HG02588 (cell line): ENCODE measurements at regions not wholly inside any gene's neighbourhood (a gene's known extent, or its start where the extent isn't known, plus 50 kb on each side); places are given as distances from the start of the nearest gene placed in this dataset.

ENCODE experiments used
- ATAC-seq: cut with Tn5 transposase; IDR thresholded peaks from one replicate; pipeline ENCODE4 v1.9.1; 2021; ENCODE audit warnings: mild to moderate bottlenecking, moderate library complexity; ENCODE audit not compliant: unreplicated experiment

DNA sequence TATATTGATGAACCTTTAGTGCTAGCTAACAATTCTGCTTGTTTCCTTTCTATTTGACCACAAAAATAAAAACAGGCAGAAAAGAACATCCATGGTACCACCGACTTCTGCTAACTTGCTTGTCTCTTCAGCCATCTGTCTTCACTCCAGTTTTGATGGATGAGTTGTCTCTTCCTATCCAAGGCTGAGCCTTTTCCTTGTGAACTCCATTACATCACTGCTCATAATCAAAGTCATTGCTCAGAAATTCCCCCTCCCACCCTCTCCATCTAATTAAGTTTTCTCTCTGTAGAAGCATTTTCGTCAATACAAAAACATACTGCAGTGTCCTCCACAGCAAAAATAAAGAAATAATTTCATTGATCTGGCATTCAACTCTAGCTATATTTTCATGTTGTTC is 184.4 kb downstream of the SPCS3 start:
- no peak for ATAC-seq

DNA sequence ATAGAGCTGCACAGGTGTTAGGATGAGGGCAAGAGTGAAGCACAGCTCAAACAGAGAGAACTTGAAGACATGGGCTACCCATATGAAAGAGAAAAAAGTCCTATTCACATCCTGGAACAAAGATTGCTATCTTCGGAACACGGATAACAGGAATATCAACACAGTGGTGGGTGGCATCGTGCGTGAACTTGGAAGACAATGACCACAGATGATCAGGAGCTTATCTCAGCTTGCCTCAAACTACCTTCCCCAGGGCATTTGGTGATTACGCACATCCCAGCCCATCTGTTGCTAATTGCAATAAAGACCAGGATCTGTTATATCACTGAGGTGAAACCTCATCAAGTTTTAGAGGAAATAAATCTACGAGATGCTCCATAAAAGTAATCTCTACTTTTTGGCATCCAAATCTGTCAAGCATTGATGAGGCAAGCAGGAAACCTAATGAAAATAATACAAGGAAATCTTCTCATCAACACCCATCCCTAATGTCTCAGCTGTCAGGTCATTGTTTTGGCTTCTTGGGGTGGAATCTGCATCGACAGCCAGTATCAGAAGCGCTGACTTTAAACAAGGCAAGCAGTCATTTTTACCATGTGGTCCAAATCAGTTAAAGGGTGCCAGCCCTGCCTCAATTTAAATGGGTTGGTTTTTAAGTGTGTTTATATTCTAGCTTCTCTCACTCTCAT is 188.2 kb downstream of the SPCS3 start:
- ATAC-seq = no peak

DNA sequence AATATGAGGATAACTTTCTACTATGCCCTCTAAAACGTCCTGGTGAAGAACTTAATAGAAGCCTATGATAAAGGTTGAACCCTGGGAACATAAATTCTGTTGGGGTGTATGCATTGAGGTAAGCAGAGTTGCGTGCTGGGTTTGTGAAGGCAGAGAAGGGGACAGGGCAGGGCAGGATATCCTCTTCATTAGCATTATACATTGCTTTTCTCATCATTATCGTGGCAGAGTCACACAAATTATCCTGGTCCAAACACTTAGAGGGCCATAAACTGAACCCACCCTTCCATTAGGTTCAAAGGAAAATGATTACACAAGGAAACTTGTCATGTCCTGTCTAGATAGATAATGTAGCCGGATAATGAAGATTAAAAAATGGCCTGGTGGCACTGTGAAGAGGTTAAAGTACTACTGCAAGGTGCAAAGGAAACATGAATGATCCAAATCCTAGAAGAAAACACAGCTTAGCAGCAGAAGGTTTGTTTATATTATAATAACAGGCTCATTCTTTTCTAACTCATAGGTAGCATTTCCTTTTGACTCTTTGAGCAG is 189.1 kb downstream of the SPCS3 start:
- ATAC-seq = no peak

DNA sequence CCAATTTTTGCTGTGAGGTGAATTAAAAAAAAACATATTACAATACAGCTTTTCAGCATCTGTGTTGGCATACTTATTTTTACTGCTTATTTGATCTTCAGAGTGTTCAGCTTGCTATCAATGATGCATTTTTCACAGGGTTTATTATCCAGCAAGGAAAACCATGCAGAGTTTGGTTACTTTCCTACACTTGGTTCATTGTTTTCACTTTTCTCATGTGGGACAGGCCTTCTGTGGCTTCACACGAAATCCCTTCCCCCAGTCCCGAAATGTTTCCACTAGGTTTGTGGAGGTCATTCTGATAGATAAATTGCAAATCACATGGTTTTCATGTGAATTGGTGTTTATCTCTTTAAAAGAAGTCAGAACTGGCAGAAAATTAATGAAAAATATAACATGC is 205.8 kb downstream of the SPCS3 start:
- no peak for ATAC-seq

DNA sequence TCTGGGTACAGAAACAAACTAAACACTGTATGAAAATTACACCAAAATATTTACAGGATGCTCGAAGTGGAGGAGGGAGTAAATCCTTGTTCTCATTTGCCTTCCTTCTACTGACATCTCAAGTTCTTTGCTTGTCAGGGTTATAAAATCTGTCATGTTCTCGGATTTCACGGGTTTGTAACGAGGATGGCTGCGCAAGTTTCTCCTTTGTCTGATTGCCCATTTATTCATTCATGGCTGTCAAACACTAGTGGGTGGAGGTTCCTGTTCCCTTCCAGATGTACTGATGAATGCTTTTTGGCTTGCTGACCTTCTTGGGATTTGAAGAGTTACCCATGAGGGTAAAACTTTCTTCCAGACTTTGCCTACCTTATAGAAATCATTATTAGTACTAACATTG is 206.9 kb downstream of the SPCS3 start:
- no peak for ATAC-seq

DNA sequence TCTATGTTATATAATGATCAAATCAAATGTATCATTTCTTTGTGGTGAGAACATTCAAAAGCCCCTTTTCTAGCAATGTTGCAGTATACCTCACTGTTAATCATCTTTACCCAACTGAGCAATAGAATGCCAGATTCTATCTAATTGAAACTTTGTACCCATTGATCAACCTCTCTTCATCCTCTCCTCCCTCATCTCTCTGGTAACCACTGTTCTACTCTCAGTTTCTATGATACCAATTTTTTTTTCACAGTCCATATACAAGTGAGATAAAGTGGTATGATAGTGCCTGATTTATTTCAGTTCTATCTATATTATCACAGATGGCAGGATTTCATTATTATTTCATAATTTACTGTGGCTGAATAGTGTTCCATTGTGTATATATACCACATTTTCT is 209.8 kb downstream of the SPCS3 start:
- ATAC-seq = no peak

DNA sequence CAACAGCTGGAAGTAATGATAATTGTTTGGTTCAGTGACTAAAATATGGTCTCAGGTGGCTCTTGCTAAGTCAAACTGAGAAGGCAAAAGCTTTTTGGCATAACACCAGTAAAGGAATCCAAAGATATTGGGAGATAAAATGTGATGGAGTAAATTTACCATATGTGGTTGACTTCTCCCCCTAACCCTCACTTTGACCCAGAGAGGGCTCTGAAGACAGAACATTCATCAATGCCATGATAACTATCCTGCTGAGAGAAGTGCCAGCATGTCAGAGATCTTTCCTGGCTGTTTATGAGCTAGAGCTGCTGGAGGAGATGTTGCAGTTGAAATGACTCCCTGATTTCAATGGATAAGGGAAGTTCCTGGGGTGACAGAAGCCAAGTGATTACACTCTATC is 213.4 kb downstream of the SPCS3 start:
- no peak for ATAC-seq

DNA sequence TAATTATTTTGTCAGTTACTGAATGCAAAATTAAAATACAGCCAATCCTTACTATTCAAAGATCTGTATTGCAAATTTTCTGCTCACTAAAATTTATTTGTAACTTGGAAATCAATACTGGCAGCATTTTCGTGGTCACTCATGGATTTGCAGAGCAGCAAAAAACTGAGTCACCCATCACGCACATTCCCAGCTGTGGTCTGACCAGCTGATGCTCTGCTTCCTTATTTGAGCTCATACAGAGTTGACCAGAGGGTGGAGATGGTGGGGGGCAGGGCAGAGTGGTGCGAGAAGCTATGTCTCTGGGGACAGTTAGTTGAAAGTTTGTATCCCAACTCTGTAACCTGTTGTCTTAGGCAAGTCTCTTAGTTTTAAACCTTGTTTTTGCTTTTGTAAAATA is 214.8 kb downstream of the SPCS3 start:
- no peak for ATAC-seq

DNA sequence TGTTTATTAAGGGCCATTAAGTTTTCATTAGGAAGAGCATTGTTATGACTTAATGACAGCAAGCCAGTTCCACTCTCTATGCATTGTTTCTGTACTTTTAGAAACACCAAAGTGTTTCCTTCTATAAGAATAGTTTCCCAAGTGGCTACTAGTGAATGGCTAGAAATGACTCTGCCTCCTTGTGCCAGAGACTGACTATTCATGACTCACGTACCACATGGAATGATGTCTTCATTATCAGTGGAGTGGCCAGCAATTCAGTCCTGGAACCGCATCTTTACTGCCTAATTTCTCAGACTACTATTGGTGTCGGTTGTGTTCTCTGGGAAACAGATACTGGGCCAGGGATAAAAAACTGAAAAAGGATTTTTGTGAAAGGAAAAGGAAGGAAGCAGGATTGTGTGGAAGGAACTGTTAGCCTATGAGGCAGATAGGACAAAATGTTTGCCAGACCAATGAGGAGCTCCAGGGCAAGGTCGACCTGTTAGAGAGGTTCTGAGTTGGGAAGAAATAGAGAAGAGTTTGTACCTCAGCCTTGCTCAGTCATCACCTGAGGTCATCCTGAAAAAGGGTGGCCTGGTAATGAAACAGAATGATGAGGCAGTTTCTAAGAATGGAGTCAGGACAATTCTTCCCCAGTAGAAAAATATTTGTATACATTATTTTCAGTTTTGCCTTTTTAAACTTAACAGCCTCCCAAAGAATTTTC is 218.6 kb downstream of the SPCS3 start:
- ATAC-seq = no peak

DNA sequence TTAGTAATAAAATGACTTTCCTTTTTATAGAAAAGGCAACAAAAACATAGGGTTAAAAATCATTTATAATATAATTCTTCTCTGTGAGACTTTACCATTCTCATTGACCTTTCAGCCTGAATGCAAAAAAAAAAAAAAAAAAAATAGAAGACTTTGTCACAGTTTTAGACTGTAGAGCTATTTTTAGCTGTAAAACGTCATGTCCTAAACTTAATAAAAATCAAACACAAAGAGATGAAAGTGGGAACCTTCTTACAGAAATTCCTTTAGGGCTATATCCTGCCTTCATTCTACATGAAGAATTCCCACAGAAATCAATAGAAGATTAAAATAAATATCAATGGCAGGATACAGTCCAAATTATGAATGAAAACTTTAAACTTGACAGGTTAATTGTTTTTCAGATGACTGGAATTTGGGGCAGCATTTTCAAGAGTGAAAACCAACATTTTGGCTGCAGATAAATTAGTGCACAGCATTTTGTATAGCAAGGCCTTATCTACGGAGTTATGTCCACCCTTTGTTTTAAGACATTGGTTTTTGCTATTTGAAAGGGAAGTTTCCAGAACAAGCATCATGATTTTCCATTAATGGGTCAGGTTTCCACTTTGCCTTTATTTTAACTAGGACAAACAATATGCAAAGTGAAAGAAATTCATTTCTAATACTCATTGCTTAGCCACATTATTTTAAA is 219.5 kb downstream of the SPCS3 start:
- no peak for ATAC-seq

DNA sequence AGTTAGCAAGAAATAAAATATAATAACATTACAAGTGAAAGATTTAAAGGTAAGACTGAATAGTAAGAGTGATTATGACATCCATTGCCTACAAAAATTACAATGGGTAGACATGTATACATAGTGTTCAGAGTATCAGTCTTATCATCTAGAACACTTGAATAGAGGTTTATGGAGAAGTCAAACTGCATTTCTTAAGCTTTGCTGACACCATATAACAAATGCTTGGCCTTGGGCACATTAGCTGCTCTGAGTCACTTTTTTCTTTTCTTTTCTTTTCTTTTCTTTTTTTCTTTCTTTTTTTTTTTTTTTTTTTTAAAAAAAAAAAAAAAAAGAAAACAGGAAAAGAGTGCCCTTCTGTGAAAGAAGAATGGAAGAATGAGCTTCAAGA is 220.0 kb downstream of the SPCS3 start:
- no peak for ATAC-seq

DNA sequence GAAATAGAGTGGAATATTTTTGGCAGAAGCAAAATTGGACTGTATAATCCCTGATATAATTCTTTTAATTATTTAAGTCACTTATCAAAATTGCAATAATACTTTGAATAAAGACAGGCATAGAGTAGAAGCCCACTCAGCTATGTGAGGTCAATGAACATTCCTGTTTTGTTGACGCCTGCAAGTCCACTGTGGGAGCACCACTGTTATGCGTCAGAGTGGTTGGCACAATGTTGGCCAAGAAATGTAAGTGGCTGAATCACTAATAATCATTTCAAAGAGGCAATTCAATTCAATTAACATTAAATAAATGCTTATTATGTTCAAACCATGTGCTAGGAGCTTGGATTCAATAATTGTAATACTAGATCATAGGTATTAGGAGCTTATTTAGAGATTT is 221.0 kb downstream of the SPCS3 start:
- ATAC-seq = no peak

DNA sequence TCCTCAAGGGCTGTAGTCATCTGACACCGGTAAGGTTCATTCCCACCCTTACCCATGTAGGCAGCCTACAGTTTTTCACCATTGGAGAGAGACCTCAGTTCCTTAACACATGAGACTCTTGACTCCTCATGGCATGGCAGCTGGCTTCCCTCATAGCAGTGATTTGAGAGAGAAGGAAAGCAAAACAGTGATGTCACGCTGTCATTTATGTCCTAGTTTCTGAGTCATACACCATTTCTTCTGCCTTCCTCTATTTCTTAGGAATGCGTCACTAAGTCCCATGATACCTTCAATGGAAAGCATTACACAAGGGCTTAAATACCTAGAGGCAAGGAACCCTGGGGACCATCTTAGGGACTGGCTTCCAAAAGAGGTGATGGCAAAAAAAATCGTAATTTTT is 226.1 kb downstream of the SPCS3 start:
- no peak for ATAC-seq

DNA sequence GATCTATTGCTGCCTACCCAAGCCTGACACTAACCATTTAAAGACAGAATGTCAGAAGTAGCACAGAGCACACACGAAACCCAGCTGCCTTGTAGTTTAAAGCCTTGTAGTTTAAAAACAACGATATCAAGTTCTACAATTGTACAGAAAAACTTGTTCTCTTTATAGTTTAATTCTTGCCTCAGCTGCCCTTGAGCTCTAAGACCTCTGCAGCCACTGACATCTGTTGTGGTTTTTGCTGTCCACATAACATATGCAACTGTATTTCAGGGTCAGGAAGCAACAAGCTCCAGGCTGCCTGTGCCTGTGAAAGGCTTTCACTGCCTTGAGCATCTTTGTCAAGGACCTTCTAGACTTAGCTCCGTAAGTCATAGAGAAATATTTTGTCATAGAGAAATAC is 227.2 kb downstream of the SPCS3 start:
- no peak for ATAC-seq

DNA sequence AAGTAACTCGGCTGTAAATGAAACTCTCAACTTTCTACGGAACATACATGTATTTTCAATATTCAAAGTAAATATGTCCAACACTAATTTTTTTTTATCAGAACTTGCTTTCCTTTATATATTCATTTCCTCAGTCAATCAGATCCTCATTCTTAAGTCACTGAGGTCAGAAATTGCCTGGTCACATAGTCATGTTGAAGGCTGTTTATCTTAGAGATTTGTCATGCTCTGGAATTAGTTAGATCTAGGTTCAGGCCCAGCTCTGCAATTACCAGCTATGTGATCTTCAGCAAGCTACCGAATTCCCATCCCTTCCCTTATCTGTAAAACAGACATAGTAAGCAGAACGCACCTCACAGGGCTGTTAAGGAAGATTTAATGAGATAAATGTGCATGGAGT is 228.8 kb downstream of the SPCS3 start:
- ATAC-seq = no peak

DNA sequence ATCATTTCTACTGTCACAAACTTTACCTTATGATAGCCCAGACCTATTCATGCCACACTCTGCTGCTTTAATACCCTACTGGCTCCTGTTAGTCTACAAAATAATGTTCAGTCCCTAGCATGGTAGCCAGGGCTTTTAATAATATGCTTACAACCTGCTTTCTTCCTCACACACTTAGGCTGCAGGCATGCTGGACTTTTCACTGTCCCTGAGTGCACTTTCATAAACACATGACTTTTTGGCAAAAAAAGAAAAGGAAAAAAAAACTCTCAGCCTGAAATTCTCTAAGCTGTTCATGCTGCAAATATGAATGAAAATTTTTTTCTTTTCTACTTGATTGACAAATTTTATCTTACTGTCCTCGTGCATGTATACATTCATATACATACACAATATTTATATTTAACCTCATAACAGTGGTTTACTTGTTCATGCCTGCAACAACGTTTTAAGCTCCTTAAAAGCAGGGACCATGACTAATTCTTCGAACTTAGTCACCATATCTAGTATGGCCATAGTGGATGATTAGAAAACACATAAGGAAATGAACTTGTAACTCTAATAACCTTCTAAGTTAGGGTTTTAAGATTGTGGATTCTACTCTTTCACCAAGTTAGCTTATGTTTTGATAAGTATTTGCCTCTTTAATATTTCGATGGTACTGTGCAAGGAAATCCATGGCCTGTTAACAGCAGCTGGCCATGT is 229.5 kb downstream of the SPCS3 start:
- no peak for ATAC-seq

DNA sequence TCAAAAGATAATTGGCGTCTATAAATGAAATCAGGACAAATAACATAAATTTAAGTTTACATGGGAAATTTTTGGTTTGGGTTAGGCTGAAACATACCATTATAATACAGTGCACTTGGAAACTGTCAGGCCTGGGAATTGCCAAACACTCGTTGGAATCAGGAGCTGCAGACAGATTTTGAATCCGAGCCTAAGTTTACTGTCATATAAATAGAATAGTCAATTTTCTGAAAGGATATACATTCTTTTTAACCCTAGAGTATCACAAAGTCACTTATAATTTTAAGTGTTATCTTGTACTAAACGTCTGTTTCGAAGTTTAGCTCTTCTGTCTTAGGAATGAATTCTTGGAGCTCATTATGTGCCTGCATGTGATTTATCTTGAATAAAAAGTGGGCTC is 234.1 kb downstream of the VEGFC start:
- no peak for ATAC-seq

DNA sequence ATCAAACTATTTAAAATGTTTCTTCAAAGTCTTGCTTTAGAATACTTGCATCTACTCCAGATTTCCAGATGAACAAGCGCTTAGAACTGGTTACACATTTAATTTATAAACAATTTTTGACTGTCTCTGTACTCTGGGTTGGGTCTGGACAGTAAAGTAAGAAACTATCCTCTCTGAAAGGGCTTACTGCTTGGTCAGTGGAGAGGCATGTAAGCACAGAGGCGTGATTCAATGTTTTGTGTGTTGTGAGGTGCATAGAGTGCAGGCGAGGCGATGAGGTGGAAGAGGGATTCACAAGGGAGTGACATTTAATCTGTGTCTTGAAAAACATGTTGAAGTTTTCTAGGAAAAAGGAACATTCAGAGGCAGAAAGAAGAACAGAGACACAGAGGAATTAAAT is 231.4 kb downstream of the VEGFC start:
- ATAC-seq = no peak

DNA sequence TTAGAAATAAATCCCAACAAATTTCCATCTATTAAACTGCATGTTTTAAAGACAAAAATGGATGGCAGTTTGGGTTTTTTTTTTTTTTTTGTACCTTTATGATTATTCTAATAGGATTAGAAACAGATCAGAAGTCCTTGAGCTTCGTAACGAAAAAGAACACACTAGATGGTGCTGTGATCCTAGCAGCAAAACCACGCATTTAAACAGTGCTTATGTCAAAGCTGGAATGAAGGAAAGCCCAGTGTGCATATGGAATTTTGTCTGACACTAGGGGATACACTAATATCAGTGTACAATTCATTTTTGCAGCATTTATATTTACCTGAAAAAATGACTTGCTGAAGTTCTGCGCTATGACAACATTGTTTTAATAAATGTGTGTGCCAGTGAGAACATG is 229.1 kb downstream of the VEGFC start:
- ATAC-seq = no peak

DNA sequence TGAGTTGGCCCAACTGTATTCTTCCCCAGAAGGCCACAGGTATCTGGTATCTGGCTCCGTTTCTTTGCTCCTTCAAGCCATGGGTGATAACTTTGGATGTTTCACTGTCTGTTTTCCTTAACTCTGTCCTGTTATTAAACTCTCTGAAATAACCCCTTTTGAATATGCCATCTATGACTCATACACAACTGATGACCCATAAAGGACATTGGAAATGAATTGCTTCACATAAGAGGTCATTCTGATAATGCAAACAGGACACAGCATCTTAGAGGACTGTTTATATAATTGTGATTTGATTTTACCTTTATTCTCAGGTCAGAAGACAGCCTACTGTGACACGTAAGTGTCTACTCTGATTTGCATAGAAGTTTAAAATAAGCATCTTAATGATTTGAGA is 227.7 kb downstream of the VEGFC start:
- no peak for ATAC-seq

DNA sequence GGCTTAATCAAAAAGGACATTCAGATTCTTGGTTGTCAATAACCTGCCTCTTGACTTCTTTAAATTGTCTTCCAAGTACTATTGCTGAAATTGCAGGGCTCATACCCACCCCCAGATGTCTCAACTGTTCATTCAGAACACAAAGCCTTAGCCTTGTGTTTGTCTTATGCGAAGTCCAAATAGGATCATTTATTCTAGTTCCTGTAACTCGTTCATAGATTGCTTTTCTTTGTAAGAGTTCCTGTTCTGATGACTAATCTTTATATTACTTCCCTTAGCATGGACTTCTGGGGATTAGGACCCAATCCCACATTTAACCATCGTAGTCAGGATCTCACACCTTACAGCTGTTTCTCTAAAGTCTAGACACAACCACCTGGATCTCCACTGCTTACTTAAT is 226.0 kb downstream of the VEGFC start:
- no peak for ATAC-seq
